H9 (cell line): ENCODE measurements at regions not wholly inside any gene's neighbourhood (a gene's known extent, or its start where the extent isn't known, plus 50 kb on each side); places are given as distances from the start of the nearest gene placed in this dataset.

ENCODE experiments used
- DNase-seq: peaks from one replicate; pipeline ENCODE4 v3.0.0-alpha.2; 2017
- H2AFZ ChIP-seq: one replicate; pipeline ENCODE4 v1.6.1; 2013; ENCODE audit warnings: mild to moderate bottlenecking, low read length, control low read depth, moderate library complexity
- H2AK5ac ChIP-seq: 2 replicates; pipeline ENCODE4 v1.6.1; 2013; ENCODE audit warnings: low read length, control low read depth, mixed read lengths; ENCODE audit not compliant: insufficient read length
- H2BK120ac ChIP-seq: one replicate; pipeline ENCODE4 v1.6.1; 2013; ENCODE audit warnings: low read depth, mild to moderate bottlenecking, low read length, control low read depth, inconsistent platforms; ENCODE audit not compliant: poor library complexity, severe bottlenecking
- H2BK12ac ChIP-seq: 2 replicates; pipeline ENCODE4 v1.6.1; 2013; ENCODE audit warnings: low read length, control low read depth, mixed read lengths, low read depth; ENCODE audit not compliant: insufficient read length
- H2BK15ac ChIP-seq: 2 replicates; pipeline ENCODE4 v1.6.1; 2013; ENCODE audit warnings: low read depth, low read length, control low read depth
- H2BK20ac ChIP-seq: one replicate; pipeline ENCODE4 v1.6.1; 2013; ENCODE audit warnings: low read depth, mild to moderate bottlenecking, low read length, control low read depth, inconsistent platforms; ENCODE audit not compliant: poor library complexity, severe bottlenecking
- H2BK5ac ChIP-seq: 2 replicates; pipeline ENCODE4 v1.6.1; 2013; ENCODE audit warnings: low read length, control low read depth, mixed read lengths; ENCODE audit not compliant: insufficient read length
- H3K14ac ChIP-seq: 2 replicates; pipeline ENCODE4 v1.6.1; 2013; ENCODE audit warnings: low read length, control low read depth; ENCODE audit not compliant: insufficient read depth
- H3K18ac ChIP-seq: 2 replicates; pipeline ENCODE4 v1.6.1; 2013; ENCODE audit warnings: low read depth, mild to moderate bottlenecking, mixed read lengths, low read length, control low read depth; ENCODE audit not compliant: insufficient read length
- H3K23ac ChIP-seq: 2 replicates; pipeline ENCODE4 v1.6.1; 2013; ENCODE audit warnings: low read length, control low read depth, mixed read lengths, low read depth; ENCODE audit not compliant: insufficient read length
- H3K23me2 ChIP-seq: 2 replicates; pipeline ENCODE4 v1.6.1; 2013; ENCODE audit warnings: low read depth, mild to moderate bottlenecking, mixed read lengths, low read length, control low read depth; ENCODE audit not compliant: insufficient read length, poor library complexity, severe bottlenecking
- H3K27ac ChIP-seq: 2 replicates; pipeline ENCODE4 v1.5.1; 2013; ENCODE audit warnings: low read length, control low read depth, mixed read lengths, low read depth; ENCODE audit not compliant: insufficient read length
- H3K27me3 ChIP-seq: 2 replicates; pipeline ENCODE4 v1.6.1; 2013; ENCODE audit warnings: low read length, control low read depth, inconsistent platforms; ENCODE audit not compliant: insufficient read depth
- H3K4ac ChIP-seq: 2 replicates; pipeline ENCODE4 v1.6.1; 2013; ENCODE audit warnings: low read depth, mild to moderate bottlenecking, control low read depth, inconsistent platforms, low read length, moderate library complexity
- H3K4me1 ChIP-seq: 2 replicates; pipeline ENCODE4 v1.6.1; 2013; ENCODE audit warnings: low read length, control low read depth, inconsistent platforms; ENCODE audit not compliant: insufficient read depth
- H3K4me2 ChIP-seq: 2 replicates; pipeline ENCODE4 v1.6.1; 2013; ENCODE audit warnings: low read length, control low read depth, mixed read lengths; ENCODE audit not compliant: insufficient read length, insufficient read depth
- H3K56ac ChIP-seq: 2 replicates; pipeline ENCODE4 v1.6.1; 2013; ENCODE audit warnings: low read depth, mild to moderate bottlenecking, mixed read lengths, low read length, control low read depth; ENCODE audit not compliant: insufficient read length
- H3K79me1 ChIP-seq: 2 replicates; pipeline ENCODE4 v1.6.1; 2013; ENCODE audit warnings: low read depth, mild to moderate bottlenecking, moderate library complexity, low read length, control low read depth, inconsistent platforms; ENCODE audit not compliant: insufficient read depth, poor library complexity, severe bottlenecking
- H3K79me2 ChIP-seq: 2 replicates; pipeline ENCODE4 v1.6.1; 2013; ENCODE audit warnings: low read length, control low read depth, inconsistent platforms; ENCODE audit not compliant: insufficient read depth
- H3K9ac ChIP-seq: 2 replicates; pipeline ENCODE4 v1.6.1; 2013; ENCODE audit warnings: low read length, control low read depth, mixed read lengths; ENCODE audit not compliant: insufficient read length; ENCODE audit errors: extremely low read depth
- H3K9me3 ChIP-seq: one replicate; pipeline ENCODE4 v1.6.1; 2013; ENCODE audit warnings: low read depth, low read length, inconsistent platforms; ENCODE audit not compliant: control insufficient read depth
- H3T11ph ChIP-seq: one replicate; pipeline ENCODE4 v1.6.1; 2013; ENCODE audit warnings: mild to moderate bottlenecking, low read length, control low read depth, inconsistent platforms
- H4K20me1 ChIP-seq: one replicate; pipeline ENCODE4 v1.6.1; 2013; ENCODE audit not compliant: control insufficient read depth, insufficient read length, insufficient read depth
- H4K5ac ChIP-seq: 2 replicates; pipeline ENCODE4 v1.6.1; 2013; ENCODE audit warnings: low read depth, mild to moderate bottlenecking, mixed read lengths, low read length, control low read depth; ENCODE audit not compliant: insufficient read length
- H4K8ac ChIP-seq: replicated peaks from 2 replicates; pipeline ENCODE4 v1.6.1; 2013; ENCODE audit warnings: low read length, control low read depth, mixed read lengths, low read depth; ENCODE audit not compliant: insufficient read length
- H4K91ac ChIP-seq: 2 replicates; pipeline ENCODE4 v1.6.1; 2013; ENCODE audit warnings: low read depth, mild to moderate bottlenecking, moderate library complexity, mixed read lengths, low read length, control low read depth; ENCODE audit not compliant: insufficient read length
- H3K27ac Mint-ChIP-seq, 3 experiments: 2 replicates in 2 of 3; 3 replicates in 1 of 3; pipeline ENCODE4 v1.8.0; 2020 to 2021; ENCODE audit warnings: mixed read lengths in 3 of 3, mild to moderate bottlenecking in 1 of 3, moderate library complexity in 1 of 3
- H3K27me3 Mint-ChIP-seq: 2 replicates; pipeline ENCODE4 v1.8.0; 2021; ENCODE audit warnings: low read depth, mild to moderate bottlenecking, moderate library complexity, mixed read lengths
- H3K36me3 Mint-ChIP-seq, 3 experiments: 2 replicates in 2 of 3; 3 replicates in 1 of 3; pipeline ENCODE4 v1.8.0; 2020 to 2021; ENCODE audit warnings: low read depth in 3 of 3, mixed read lengths in 3 of 3; ENCODE audit not compliant: insufficient read depth in 1 of 3
- H3K4me1 Mint-ChIP-seq, 2 experiments: 2 replicates each; pipeline ENCODE4 v1.8.0; 2020; ENCODE audit warnings: mixed read lengths in 2 of 2
- H3K4me3 Mint-ChIP-seq, 2 experiments: 2 replicates in 1 of 2; 3 replicates in 1 of 2; pipeline ENCODE4 v1.8.0; 2020 to 2021; ENCODE audit warnings: mild to moderate bottlenecking in 2 of 2, mixed read lengths in 2 of 2, moderate library complexity in 1 of 2
- H3K9me3 Mint-ChIP-seq, 2 experiments: 2 replicates in 1 of 2; 3 replicates in 1 of 2; pipeline ENCODE4 v1.8.0; 2020; ENCODE audit warnings: mild to moderate bottlenecking in 2 of 2, mixed read lengths in 2 of 2, moderate library complexity in 1 of 2
- CTCF ChIP-seq: fragments of 200-600 bp; sonication (generic); conservative IDR thresholded peaks from 3 replicates; pipeline ENCODE4 v1.8.0; 2021; ENCODE audit warnings: antibody characterized with exemption, mild to moderate bottlenecking
- WGBS: extraction: QIAGEN DNeasy Blood & Tissue Kit; methylation state at CpG from one replicate; pipeline ENCODE4 v1.1.7; 2013; ENCODE audit warnings: missing lambda C conversion rate, low lambda C conversion rate, mixed read lengths; ENCODE audit not compliant: insufficient read length; ENCODE audit errors: extremely low coverage; 5-methylcytosine and 5-hydroxymethylcytosine counted together

- no peak overlapping the region for H3K27ac ChIP-seq
- H3K27me3 Mint-ChIP-seq, result peaks cover 2% of the 10 kb centered on the region
- H3K56ac ChIP-seq, result no peak overlapping the region
- WGBS, result no CpG with 5 or more reads among the region's 1 CpG
- H3K14ac ChIP-seq, result no peak overlapping the region
- no peak overlapping the region for H2BK120ac ChIP-seq
- H4K5ac ChIP-seq, result no peak overlapping the region
- no peak overlapping the region for H3K27ac Mint-ChIP-seq
- no peak overlapping the region for H3K4ac ChIP-seq
- H3K4me1 Mint-ChIP-seq, result no peaks in the 10 kb centered on the region
- H3K4me3 Mint-ChIP-seq, result no peak overlapping the region
- no peaks in the 10 kb centered on the region for H3K23me2 ChIP-seq
- no peak overlapping the region for H2BK5ac ChIP-seq
- TF ChIP-seq CTCF, result peak; percentile 34; the same call in 2 of the 3 replicates
- no peaks in the 10 kb centered on the region for H3K9me3 ChIP-seq
- H3K4me1 ChIP-seq, result no peaks in the 10 kb centered on the region
- H3K9me3 Mint-ChIP-seq, result no peaks in the 10 kb centered on the region; a peak in 2 of 5 replicates
- H3K9ac ChIP-seq, result no peak overlapping the region
- H3K18ac ChIP-seq, result no peak overlapping the region
- H3K23ac ChIP-seq, result no peak overlapping the region
- no peaks in the 10 kb centered on the region for H3K27me3 ChIP-seq
- no peak overlapping the region for H2AK5ac ChIP-seq
- no peaks in the 10 kb centered on the region for H3K79me2 ChIP-seq
- no peaks in the 10 kb centered on the region for H3K36me3 Mint-ChIP-seq
- no peak for DNase-seq
- no peak overlapping the region for H4K8ac ChIP-seq
- no peak overlapping the region for H2BK12ac ChIP-seq
- no peak overlapping the region for H3K4me2 ChIP-seq
- H3K79me1 ChIP-seq, result no peaks in the 10 kb centered on the region
- no peak overlapping the region for H2BK20ac ChIP-seq
- no peaks in the 10 kb centered on the region for H4K20me1 ChIP-seq
- no peak overlapping the region for H4K91ac ChIP-seq
- H2AFZ ChIP-seq, result no peak overlapping the region
- no peak overlapping the region for H3T11ph ChIP-seq
- H2BK15ac ChIP-seq, result no peak overlapping the region
These were observed 377.1 kb upstream of the ISX start for GRCh38 chr22:34688825-34689224.
